ENCODE measurements at regions not wholly inside any gene's neighbourhood (a gene's known extent, or its start where the extent isn't known, plus 50 kb on each side); places are given as distances from the start of the nearest gene placed in this dataset.

DNA sequence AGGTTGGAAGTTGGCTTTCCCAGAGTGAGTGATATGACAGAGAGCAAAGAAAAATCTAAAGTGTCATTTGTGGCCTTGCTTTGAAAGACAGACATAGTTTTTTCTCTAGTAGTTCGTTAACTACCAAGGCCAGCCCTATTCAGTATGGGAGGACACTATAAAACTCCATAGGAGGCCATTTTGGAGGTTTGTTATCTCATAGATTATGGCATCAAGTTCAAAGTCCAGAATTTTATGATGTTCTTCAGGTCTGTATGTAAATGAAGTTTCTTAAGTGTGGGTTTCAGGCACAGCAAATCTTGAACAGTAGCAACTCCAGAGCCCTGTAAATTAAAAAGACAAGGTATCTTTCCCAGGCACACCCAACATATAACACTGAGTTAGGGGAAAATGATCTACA lies 437.1 kb downstream of the PLPP3 start:
- no peak overlapping the region for H3K4me3 ChIP-seq (ENCODE audit: low read depth, low read length)
- no peaks in the 10 kb centered on the region for H3K27me3 ChIP-seq (replicated peaks)

DNA sequence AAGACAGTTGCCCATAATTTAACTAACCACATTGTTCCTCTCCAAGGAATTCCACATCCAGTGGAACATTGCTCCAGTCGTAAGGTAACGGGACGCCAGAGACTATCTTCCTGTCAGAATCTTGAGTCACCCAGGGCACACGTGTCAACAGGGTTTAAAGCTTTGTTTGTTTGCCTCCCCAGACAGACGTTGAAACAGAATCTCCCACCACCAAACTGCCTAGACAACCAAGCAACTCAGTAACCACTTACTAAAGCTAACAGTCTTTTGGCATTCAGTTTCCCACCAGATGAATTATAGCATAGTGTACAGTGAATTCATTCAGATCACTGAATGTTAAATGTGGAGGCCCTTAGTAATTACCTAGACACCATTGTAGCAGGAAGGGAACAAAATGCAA lies 439.5 kb downstream of the PLPP3 start:
- TF ChIP-seq CTCF (IDR thresholded peaks at IDR 0.05; ENCODE audit: low read depth, low read length, missing control alignments): no peak
- Histone ChIP-seq H3K27me3 (replicated peaks) (no peaks in the 10 kb centered on the region), H3K36me3 (replicated peaks) (no peaks in the 10 kb centered on the region), H3K4me3 (ENCODE audit: low read depth, low read length) (no peak overlapping the region), H3K27ac (no peak overlapping the region)
- no peak for DNase-seq
- in situ Hi-C loops (cut with HindIII; ENCODE audit: low pct_ligation_motif_present, low sequenced_read_pairs): no loop called here

More for the DNA sequence above, 437.1 kb downstream of the PLPP3 start:
- no peak for TF ChIP-seq CTCF (IDR thresholded peaks at IDR 0.05; ENCODE audit: low read depth, low read length, missing control alignments)
- H3K27ac ChIP-seq: no peak overlapping the region
- in situ Hi-C loops (cut with HindIII; ENCODE audit: low pct_ligation_motif_present, low sequenced_read_pairs): no loop called here
- no peak for DNase-seq
- no peaks in the 10 kb centered on the region for H3K36me3 ChIP-seq (replicated peaks)

DNA sequence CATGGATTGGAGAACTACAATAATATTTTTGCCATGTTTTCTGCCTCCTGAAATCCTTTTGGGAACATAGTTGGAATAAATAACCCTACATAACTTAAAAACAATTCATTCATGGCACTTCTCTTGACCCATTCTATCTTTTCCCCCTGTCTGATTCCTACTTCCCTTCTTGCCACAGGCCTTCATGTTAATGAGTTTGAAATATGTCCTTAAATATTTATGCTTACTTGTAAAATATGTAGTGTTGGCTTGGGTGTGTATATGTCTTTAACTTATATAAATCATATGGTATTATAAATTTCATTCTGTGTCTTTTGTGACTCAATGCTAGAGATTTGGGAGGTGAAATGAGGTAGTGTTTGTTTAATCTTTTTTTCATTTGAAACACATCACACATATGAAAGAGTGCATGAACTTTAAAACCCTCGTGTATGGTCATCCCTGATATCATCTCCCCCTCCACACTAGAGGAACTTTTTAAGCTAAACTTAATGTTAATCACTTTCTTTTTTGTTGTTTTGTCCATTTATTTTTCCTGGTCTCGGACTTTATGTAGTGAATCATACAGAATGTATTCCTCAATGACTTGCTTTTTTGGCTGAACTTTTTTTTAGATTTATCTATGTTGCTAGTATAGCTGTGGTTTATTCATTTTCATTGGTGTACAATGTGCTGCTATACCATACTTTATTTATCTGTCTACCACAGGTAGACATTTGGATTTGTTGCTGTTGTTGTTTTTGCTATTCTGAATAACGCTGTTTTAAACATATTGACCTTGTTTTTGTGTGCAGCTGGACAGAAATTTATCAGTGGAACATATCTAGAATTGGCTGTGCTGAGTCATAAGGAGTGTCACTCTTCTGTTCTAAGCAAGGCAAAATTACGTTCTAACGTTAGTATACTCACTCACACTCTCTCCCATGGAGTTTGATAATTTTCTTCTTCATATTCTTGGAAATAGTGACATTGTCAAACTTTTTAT lies 441.6 kb downstream of the PLPP3 start:
- no peaks in the 10 kb centered on the region for H3K36me3 ChIP-seq (replicated peaks)
- in situ Hi-C loops (cut with HindIII; ENCODE audit: low pct_ligation_motif_present, low sequenced_read_pairs): no loop called here

GRCh38 chr1:56137090-56137489 lies 442.3 kb downstream of the PLPP3 start:
- DNase-seq: no peak
- in situ Hi-C loops (cut with HindIII; ENCODE audit: low pct_ligation_motif_present, low sequenced_read_pairs): no loop called here
- peak overlapping the region; percentile 59 for H3K27ac ChIP-seq
- H3K4me3 ChIP-seq (ENCODE audit: low read depth, low read length): no peak overlapping the region
- H3K27me3 ChIP-seq (replicated peaks): no peaks in the 10 kb centered on the region
- TF ChIP-seq CTCF (IDR thresholded peaks at IDR 0.05; ENCODE audit: low read depth, low read length, missing control alignments): no peak
- H3K36me3 ChIP-seq (replicated peaks): no peaks in the 10 kb centered on the region

More for the DNA sequence above, 441.6 kb downstream of the PLPP3 start:
- TF ChIP-seq CTCF (IDR thresholded peaks at IDR 0.05; ENCODE audit: low read depth, low read length, missing control alignments): no peak
- Histone ChIP-seq H3K4me3 (ENCODE audit: low read depth, low read length) (no peak overlapping the region), H3K27ac (peak overlapping the region; percentile 59), H3K27me3 (replicated peaks) (no peaks in the 10 kb centered on the region)
- peak; percentile 50 for DNase-seq

DNA sequence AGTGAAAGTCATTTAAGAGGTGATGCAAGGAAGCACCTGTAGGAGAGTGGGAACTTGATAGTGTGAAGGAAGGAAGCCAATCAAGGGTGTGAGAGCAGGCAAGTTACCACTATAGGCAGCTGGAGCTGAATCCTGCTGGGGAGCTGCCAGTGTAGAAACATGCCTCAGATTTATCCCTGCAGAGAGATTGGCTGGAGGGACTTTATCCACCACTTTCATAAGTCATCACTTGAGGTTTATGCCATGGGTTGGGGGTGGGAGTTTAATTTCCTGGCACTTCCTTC lies 443.6 kb downstream of the PLPP3 start:
- no peak overlapping the region for H3K4me3 ChIP-seq (ENCODE audit: low read depth, low read length)
- in situ Hi-C loops (cut with HindIII; ENCODE audit: low pct_ligation_motif_present, low sequenced_read_pairs): no loop called here
- no peak for DNase-seq
- H3K27ac ChIP-seq: no peak overlapping the region
- no peaks in the 10 kb centered on the region for H3K36me3 ChIP-seq (replicated peaks)
- no peak for TF ChIP-seq CTCF (IDR thresholded peaks at IDR 0.05; ENCODE audit: low read depth, low read length, missing control alignments)
- H3K27me3 ChIP-seq (replicated peaks): no peaks in the 10 kb centered on the region
